Epithelial cell of proximal tubule (primary cell): ENCODE measurements at regions not wholly inside any gene's neighbourhood (a gene's known extent, or its start where the extent isn't known, plus 50 kb on each side); places are given as distances from the start of the nearest gene placed in this dataset.

Experiments
- DNase-seq: peaks from one replicate; pipeline ENCODE4 v3.0.0-alpha.2; 2011; ENCODE audit warnings: low read depth
- H3K4me3 ChIP-seq: 2 replicates; pipeline ENCODE4 v1.5.1; 2011; ENCODE audit warnings: low read depth, mild to moderate bottlenecking, low read length
- CTCF ChIP-seq: conservative IDR thresholded peaks from 2 replicates; pipeline ENCODE4 v1.5.1; 2012; ENCODE audit warnings: low read depth, mild to moderate bottlenecking, low read length

GRCh38 chr4:1531683-1532548 is 125.7 kb upstream of the NKX1-1 start:
- no peak for TF ChIP-seq CTCF
- DNase-seq: no peak
- no peak overlapping the region for H3K4me3 ChIP-seq

GRCh38 chr4:1530356-1530755 is 124.1 kb upstream of the NKX1-1 start:
- no peak for TF ChIP-seq CTCF
- no peak for DNase-seq
- H3K4me3 ChIP-seq: no peak overlapping the region

- no peak overlapping the region for H3K4me3 ChIP-seq
- no peak for DNase-seq
- no peak for TF ChIP-seq CTCF
Measured at GRCh38 chr4:1524761-1525160, 118.5 kb upstream of the NKX1-1 start.

- no peak overlapping the region for H3K4me3 ChIP-seq
- no peak for DNase-seq
- TF ChIP-seq CTCF: no peak
Measured at GRCh38 chr4:1523907-1524636, 117.8 kb upstream of the NKX1-1 start.

GRCh38 chr4:1523506-1523905 is 117.3 kb upstream of the NKX1-1 start:
- H3K4me3 ChIP-seq: no peak overlapping the region
- DNase-seq: no peak
- no peak for TF ChIP-seq CTCF

GRCh38 chr4:1523033-1523432 is 116.8 kb upstream of the NKX1-1 start:
- DNase-seq: no peak
- TF ChIP-seq CTCF: no peak
- no peak overlapping the region for H3K4me3 ChIP-seq

- no peak for DNase-seq
- no peak for TF ChIP-seq CTCF
- H3K4me3 ChIP-seq: no peak overlapping the region
Measured at GRCh38 chr4:1522606-1523005, 116.4 kb upstream of the NKX1-1 start.
